NCI-H1417 treated with DMSO at 0.1 percent for 48 hours (cell line): ENCODE measurements at regions not wholly inside any gene's neighbourhood (a gene's known extent, or its start where the extent isn't known, plus 50 kb on each side); places are given as distances from the start of the nearest gene placed in this dataset.

ENCODE experiments used
- DNase-seq: peaks from one replicate; lab custom pipeline; 2025; lab: John Stamatoyannopoulos, UW

DNA sequence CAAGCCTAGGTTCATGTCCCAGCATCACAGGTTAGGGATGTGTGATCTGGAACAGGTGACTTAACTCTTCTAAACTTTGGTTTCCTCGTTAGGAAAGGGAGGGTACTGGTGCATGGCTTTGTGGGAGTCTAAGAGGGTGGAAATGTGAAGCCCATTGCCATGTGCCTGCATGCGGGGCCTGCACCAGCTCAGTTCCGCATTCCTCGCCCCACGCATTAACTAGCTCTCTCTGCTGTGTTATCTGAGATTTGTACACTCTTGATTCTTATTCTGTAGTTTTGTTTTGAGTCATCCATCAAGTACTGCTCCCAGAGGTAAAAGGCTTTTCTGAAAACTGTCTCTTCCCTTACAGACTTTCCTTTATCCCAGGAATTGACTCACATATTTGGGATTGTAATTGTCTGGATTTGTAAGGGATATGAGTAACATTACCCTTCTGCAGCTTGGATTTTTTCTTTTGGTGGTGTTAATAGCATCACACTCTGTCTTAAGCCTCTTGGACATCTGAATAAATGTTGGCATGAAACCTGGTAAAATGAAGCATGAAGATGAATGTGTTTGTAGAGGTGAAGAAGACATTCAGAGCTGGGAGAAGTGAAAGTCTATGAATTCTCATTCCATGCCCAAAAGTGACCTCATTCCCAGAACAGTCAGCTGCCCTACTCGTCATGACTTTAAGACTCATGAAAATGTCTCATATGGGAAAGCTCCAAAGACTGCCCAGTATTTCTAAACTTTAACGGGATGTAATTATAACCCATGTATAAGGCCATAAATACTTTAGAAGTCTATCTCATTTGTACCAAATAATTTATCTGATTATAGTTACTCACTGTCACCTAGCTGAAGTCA lies 357.3 kb downstream of the FOXA2 start:
- no peak for DNase-seq

DNA sequence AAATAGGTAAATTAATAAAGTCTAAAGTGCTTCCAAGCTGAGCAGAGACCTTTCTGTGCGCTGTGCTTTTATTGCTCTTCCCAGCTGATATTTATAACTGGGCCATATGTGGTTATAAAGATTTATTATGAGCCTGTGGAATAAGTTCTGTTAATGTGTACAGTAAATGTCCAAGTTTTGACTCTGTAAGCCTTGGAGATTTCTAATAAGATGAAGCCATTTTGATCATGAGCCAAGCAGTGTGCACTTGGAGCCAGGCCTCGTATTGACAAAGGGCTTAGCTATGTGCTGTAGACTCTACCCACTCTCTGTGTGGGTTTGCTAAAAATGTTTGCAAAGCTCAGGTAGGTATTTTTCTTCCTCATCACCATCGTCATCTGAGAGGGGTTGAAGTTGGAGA lies 361.1 kb downstream of the FOXA2 start:
- DNase-seq: no peak

DNA sequence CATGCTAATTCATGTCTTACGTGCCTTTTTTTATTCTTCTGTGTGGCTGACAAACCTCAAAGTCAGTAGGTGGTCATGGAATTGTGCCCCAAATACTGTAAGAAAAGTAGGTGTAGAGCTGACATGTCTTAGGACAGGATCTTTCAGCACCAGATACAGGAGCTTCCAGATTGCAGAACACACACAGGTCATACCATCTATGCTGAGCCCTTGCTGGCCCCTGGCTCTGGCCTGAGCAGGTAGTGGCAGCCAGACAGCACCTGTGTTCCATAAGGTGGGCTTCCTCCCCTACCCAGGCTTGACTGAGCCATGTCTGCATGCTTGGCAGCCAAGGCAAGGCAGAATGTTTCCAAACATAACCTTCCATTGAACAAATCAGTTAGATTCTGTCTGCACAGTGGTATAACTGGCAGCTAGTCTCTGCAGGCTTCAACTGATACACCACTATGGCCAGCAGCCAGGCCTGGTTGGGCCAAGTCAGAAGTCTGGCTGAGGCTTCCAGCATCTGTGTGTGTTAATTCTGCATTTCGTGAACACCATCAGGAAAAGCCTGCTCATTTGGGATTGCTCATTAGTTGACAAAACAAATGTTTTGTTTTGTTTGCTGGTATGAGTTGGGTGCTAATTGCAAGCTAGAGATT lies 366.5 kb downstream of the FOXA2 start:
- no peak for DNase-seq

DNA sequence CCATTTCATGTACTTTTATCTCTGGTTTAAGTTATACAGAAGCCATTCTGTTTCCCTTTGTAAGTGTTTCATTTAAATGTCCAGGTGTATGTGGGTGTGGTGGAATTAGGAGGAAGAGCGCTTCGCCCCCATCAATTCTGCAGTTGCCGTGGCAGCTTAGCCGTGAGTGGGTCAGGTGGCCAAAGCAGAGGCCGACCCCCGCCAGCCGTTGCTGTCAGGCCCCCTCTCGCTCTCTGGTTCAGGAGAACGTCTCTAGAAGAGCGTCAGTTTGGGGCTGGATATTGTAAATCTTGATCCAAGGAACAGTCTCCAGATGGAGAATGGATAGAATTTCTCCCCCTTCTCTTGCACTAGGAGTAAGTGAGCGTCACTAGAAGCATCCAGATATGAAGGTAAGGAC lies 367.4 kb downstream of the FOXA2 start:
- no peak for DNase-seq

DNA sequence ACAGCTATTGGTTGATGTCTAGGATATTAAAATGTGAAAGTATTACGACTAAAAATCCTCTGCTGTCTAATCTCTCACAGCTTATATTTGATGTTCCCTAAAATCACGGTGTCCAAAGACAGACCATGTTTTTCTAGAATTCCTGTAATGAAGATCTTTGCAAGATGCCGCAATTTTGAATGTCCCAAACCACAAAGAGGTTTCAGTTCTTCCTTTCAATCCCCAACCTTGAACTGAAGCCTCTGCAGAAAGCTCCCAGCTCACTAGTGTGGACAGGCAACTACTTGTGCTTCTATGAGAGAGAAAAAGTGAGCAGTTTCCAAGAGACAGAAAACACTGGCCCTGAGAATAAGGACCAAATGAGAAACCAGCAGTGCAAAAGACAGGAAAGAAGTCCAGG lies 370.1 kb downstream of the FOXA2 start:
- DNase-seq: no peak

DNA sequence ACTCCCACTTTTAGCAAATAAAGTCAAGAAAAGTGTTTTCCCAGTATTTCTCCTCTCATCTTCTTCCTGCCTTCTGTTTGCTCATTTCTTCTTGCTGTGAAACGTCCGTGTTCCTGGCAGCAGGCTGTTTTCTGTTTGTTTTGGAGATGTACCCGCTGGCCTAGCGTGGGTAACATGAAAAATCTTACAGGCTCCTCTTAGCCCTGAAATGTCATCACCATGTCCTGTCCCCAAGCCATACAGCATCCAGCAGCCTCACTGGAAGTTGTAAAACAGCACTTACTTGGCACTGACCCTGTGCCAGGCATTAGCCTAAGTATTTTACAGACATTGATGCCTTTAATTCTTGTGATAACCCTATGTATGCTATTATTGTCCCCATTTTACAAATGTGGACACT lies 371.1 kb downstream of the FOXA2 start:
- DNase-seq: no peak

DNA sequence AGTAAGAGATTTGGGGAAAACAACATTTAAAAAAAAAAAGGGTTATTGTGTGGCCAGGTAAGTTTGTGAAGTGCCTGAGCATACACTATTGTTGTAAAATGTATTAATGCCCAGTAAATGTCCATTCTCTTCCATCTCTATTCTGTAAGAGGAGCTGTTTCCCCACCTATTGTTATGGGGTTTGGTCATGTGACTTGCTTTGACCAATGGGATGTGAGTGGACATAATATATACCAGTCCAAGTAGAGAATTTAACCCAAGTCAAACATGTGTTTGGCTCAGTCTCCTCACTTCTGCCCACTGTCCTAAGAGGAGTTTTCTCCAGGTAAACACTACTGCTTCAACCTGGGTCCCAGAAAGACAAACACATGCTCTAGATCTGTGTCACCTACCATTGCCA lies 377.1 kb downstream of the FOXA2 start:
- no peak for DNase-seq

DNA sequence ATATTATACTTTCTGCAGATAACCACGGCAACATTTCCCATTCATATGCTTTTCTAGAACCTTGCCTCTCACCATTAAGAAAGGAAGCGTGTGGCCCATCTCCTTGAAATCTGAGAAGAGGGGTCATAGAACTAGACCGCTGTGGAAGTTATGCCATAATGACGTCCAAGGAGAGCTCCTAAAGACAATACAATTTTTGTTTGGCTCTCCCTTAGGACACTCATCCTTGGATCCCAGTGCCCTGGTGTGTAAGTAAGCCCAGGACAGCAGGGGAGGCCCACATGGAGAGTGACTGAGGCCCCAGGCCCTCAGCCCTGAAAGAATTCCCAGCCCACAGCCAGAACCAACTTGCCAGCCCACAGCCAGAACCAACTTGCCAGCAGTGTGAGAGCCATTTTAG lies 379.6 kb downstream of the FOXA2 start:
- DNase-seq: no peak

DNA sequence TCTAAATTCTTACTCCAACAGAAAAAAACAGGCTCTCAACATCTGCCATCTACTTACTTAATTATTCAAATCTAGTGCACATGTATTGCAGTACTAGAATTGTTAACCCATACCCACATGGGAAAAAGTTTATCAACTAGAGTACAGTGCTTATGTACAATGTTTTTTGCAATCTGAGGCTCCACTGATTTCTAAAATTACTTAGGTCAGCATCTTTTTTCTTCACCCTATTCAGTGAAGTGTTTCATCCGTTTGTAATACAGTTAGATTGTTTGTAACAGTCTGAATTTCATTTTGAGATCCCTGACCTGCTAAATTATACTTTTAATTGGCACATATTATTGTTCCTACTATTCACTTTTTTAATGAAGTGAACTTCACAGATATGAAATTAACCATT lies 402.2 kb downstream of the FOXA2 start:
- DNase-seq: no peak

DNA sequence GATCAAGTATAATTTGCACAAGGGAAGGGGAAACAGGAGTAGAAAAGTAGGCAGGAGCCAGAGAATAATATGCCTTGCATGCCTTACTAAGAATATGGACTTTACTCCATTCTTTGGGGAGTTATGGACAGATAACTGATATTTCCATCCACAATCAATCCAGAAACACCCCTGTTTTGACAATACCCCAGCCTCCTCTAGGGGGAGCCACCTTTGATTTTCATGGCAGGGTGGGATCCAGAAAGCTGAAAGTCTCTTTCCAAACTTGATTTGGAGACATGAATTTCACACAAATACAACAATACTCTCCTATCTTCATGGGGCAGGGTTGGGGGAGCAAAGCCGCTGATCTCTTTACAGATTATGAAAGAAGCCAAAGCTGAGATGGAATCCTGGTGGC lies 404.1 kb downstream of the FOXA2 start:
- no peak for DNase-seq

DNA sequence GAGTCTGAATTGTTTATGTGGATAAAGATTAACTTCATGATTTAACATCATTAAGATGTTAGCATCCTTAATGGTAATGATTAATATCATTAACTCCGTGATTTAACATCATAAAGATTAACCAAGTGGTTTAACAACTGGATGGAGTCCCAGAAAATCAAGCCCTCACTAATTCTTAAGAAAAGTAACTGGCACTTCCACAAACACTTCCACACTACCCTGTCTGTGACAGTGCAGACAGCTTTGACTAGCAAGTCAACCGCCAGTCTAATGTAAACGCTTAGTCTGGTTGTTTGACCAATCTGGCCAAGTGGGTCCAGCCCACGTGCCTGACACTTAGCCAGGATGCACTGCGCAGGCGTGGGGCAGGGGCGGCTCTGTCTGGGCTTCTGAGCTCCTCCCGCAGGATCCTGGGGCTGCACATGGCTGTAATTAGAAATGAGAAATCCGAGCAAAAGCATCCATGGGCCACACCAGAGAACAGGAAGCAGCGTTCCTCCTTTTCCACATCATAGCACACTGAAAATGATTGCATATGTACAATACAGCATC lies 424.2 kb downstream of the FOXA2 start:
- DNase-seq: no peak

DNA sequence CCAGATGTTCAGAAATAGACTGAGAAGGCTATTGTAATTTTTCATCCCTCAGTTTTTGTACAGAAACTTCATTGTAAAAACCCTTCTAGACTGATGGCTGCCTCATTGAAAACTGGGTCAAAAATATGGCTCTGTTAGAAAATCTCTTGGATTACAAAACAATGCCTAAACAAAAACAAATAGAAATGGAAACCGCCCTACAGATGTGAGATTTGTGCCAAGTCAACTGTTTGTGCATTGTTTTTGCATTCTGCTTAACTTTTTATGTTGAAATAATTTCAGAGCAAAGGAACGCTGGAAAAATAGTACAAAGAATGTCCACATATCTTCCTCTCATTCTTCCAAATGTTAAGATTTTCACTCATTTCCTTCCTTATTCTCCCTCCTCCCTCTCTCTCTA lies 425.1 kb downstream of the FOXA2 start:
- no peak for DNase-seq

DNA sequence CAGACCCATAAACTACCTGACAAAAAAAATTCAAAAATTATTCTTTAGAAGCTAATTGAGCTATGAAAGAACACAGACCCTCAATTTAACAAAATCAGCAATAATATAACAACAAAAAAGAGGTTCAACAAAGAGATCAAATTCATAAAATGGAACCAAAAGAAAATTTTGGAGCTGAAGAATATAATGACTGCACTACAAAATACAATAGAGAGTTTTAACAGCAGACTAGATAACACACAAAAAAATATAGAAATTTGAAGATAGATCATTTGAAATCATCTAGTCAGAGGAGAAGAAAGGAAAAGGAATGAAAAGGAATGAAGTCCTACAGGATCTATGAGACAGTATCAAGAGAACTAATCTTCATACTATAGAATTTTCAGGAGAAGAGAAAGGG lies 422.1 kb downstream of the PAX1 start:
- DNase-seq: no peak

DNA sequence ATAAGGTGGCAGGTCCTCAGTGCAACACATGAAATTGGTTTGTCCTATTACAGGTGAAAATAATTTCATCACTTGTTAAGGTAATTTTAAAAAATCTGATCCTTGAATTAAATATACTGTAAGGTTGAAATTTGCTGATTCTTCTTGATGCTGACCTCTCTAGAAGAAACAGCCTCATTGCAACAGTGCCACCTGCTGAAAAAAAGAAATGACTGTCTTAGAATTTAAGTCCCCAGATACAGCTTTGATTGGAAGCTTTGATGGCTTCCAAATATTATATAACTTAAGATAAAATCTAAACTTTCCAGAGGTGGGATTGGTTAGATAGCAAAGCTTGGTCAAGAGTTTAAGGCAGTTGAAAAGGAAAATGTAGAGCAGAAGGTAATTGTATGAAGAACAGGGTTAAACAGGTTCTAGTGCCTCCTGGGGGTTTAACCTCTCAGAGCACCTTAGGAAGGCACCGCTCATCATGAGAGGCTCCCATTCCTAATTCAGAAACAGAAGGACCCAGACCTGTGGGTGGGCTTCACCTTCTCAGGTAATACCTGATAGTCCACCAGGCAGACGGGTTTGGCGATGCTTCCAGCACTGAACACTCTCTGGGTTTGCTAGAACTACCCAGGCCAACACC lies 401.0 kb downstream of the PAX1 start:
- DNase-seq: no peak

DNA sequence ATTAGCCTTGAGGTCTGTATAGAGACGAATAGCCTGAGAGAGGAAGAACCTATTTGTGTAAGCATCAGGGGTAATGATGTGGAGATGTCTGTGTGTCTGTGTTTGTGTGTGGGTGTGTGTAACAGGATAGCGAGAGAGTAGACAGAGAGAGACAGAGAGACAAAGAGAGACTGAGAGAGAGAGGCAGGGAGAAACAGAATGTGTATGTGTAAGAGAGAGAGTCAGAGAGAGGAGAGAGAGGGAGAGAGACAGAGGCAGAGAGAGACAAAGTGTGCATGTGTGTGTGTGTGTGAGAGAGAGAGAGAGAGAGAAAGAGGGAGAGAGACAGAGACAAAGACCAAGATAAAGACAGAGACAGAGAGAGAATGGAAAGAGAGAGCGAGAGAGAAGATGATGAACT lies 396.1 kb downstream of the PAX1 start:
- DNase-seq: no peak

DNA sequence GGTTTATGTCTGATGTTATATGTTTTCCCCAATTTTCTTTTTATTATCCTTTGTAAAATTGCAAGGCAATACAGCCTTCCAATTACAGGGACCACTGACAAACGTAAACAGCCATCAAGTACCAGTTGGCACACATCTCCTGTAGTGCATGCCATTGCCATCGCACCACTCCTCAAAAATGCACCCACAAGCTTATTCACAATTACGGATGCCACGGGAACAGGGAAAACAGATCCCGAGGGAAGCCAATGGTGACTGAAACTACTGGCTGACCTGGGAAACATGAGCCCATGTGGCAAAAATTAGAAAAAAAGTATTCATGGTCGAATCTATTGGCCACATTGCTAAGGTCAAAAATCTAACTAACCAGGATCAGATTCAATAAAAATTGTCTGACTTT lies 395.2 kb downstream of the PAX1 start:
- DNase-seq: no peak

DNA sequence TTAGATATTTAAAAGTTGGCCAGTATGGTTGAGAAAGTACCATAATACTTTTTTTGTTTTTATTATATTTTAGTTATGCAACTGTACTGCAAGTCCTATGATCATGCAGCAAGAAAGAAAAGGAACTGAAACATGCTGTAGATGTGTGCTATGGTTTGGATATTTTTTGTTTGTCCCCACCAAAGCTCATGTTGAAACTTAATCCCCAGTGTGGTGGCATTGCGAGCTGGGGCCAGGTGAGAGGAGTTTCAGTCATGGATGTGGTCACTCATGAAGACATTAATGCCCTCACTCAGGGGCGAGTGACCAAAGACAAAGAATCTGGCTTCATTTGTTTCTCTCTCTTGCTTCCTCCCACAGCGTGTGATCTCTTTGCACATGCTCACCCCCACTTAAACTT lies 393.9 kb downstream of the PAX1 start:
- no peak for DNase-seq

DNA sequence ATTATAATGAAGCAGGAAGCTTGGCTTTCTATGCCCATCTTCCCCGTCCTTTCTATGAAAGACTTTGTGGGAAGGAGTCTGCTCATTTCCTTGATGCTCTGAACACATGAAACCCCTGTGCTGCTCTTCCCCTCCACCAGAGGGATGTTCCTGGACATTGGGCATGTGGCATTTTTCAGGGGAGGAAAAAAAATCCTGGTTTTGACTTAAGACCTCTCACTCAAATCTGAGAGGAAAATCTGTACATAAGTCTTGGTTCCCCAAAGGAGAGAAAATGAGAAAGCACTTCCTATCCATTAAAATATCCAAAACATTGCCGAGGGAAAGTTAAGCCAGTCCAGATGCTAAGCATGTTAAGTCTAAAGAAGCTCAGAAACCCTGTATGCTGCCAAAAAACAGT lies 393.0 kb downstream of the PAX1 start:
- no peak for DNase-seq

DNA sequence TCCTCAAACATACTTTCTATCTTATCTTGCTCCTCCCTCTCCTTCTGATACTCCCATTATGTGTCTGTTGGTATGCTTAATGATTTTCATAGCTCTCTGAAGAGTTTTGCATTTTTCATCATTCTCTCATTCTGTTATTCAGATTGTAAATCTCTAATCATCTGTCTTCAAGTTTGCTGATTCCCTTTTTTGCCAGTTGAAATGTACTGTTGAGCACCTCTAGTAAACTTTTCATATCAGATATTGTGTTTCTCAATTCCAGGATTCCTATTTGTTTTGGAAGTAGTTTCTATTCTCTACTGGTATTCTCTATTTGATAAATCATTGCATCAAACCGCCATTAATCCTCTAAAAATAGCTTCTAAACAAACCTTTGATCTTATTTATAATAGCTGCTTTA lies 387.7 kb downstream of the PAX1 start:
- DNase-seq: no peak

DNA sequence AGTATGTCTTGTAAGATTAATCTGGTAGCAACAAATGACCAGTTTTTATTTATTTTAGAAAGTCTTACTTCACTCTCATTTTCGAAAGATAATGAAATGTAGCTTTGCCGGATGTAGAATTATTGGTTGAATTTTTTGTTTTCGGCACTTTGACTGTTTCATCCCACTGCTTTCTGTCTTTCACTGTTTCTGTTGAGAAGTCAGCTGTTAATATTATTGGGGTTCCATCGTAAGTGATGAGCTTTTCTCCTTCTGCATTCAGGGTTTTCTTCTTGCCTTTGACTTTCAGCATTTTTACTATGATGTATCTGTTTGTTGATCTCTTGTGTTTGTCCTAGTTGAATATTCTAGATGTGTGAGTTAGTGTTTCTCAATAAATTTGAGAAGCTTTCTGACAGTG lies 383.4 kb downstream of the PAX1 start:
- no peak for DNase-seq

DNA sequence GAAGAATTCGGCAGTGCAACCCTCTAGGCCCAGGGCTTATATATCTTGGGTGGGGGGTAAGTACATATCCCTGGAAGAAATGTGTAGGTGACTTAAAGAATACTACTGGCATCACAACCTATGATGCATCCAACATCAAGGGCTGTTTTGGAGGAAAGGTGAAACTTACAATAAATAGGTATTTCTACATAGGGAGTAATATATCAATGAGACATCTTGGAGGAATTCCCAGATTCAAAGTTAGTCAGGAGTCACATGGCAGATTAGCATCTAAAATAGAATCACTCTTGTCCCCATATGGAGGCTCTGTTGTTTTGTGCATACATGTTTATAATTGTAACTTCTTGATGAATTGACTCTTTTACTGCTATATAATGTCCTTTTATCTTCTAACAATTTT lies 375.5 kb downstream of the PAX1 start:
- DNase-seq: no peak

DNA sequence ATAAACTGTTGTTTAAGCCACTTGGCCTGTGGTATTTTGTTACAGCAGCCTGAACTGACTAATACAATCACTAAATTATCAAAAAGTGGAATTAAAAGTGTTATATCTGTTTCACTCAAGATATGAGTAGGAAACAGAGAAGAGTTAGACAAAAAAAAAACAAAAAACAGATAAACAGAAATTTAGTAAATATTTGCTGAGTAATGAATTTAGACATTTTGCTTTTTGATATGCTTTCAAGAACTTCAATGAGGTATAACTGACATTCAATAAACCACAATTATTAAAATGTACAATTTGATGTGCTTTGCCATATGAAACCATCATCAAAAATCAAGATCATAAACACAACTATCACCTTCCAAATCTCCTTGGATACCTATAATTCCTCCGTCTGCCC lies 369.2 kb downstream of the PAX1 start:
- DNase-seq: no peak

DNA sequence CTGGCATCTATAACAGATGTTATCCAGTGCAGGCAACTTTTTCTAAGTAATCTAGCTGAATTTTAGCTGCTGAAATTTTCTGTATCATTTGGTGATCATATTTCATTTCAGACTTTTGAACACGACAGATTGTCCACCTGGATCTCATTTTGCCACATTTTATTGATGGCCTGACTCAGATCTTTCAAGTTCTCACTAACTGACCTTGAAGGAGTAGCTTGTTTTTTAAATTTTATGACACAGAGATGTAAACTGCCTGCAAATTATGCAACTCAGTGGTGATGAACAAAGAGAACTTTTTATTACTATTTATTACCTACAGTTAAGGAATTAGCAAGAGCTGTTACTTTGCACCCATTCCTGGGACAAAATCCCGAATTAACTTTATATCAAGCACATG lies 366.4 kb downstream of the PAX1 start:
- no peak for DNase-seq
